K562 (cell line): ENCODE measurements at regions not wholly inside any gene's neighbourhood (a gene's known extent, or its start where the extent isn't known, plus 50 kb on each side); places are given as distances from the start of the nearest gene placed in this dataset.

ENCODE experiments used
- ATAC-seq: fragments of 200-7000 bp; cut with Tn5 transposase; 3 replicates; pipeline ENCODE4 v1.9.1; 2020; ENCODE audit warnings: moderate library complexity
- BruUV-seq: library from RNA; stranded (reverse); fragments of 400-500 nt; replicated peaks from 2 replicates; lab custom pipeline; 2021; lab: Mats Ljungman, UMichigan
- CTCF ChIA-PET: fragments of 300-600 bp; formaldehyde crosslinking; extraction: SDS; loops from one replicate; lab custom pipeline; 2021; ENCODE audit warnings: low intra/inter-chr PET ratio; lab: Yijun Ruan, JAX
- POLR2A ChIA-PET: fragments of 300-600, 350-650 bp; sonication (Branson Sonifier 250); formaldehyde crosslinking; extraction: SDS; loops from one replicate; lab custom pipeline; 2021; ENCODE audit warnings: antibody characterized with exemption, inconsistent platforms; lab: Yijun Ruan, JAX
- DNase-seq, 4 experiments: peaks; one replicate each; pipeline versions ENCODE4 v3.0.0 to v3.0.0-alpha.2; 2011 to 2018; ENCODE audit warnings: low spot score in 3 of 4, mixed read lengths in 3 of 4; ENCODE audit errors: extremely low read depth in 1 of 4
- FAIRE-seq: peaks from 2 replicates; lab custom pipeline; 2011; peaks lifted over from hg19 to GRCh38; lab: Jason Lieb, UNC
- H2AFZ ChIP-seq: 2 replicates; pipeline ENCODE4 v1.6.0; 2011; ENCODE audit warnings: low read depth, low read length, control low read depth, inconsistent platforms
- H3K27ac ChIP-seq: fragments of 200-600 bp; 3 replicates; pipeline ENCODE4 v1.8.0; 2011; ENCODE audit warnings: low read depth, mild to moderate bottlenecking, control low read depth, inconsistent platforms, low read length, moderate library complexity, mixed read lengths; ENCODE audit errors: extremely low read depth
- H3K27me3 ChIP-seq, 2 experiments: fragments of 300-600 bp in 1 of 2; 2 replicates in 1 of 2; 3 replicates in 1 of 2; pipeline versions ENCODE4 v1.6.0 to v1.8.0; 2011; ENCODE audit warnings: inconsistent platforms in 2 of 2, low read length in 2 of 2, mild to moderate bottlenecking in 1 of 2, mixed read lengths in 1 of 2, moderate library complexity in 1 of 2; ENCODE audit not compliant: control insufficient read depth in 2 of 2, insufficient read depth in 2 of 2
- H3K36me3 ChIP-seq: fragments of 300-600 bp; 3 replicates; pipeline ENCODE4 v1.8.0; 2011; ENCODE audit warnings: mild to moderate bottlenecking, low read length, inconsistent platforms; ENCODE audit not compliant: control insufficient read depth, insufficient read depth
- H3K4me1 ChIP-seq, 2 experiments: fragments of 200-600 bp in 1 of 2; replicated peaks in 1 of 2; 2 replicates in 1 of 2; 3 replicates in 1 of 2; pipeline versions ENCODE4 v1.5.1 to v1.8.0; 2011; ENCODE audit warnings: inconsistent platforms in 2 of 2, low read length in 2 of 2, mild to moderate bottlenecking in 1 of 2, mixed read lengths in 1 of 2, moderate library complexity in 1 of 2; ENCODE audit not compliant: control insufficient read depth in 2 of 2, insufficient read depth in 2 of 2
- H3K4me2 ChIP-seq: 2 replicates; pipeline ENCODE4 v1.6.1; 2011; ENCODE audit warnings: low read length, control low read depth, inconsistent platforms, mixed read lengths; ENCODE audit not compliant: insufficient read depth
- H3K4me3 ChIP-seq: fragments of 200-600 bp; sonication (generic), shearing (Covaris generic); 2 replicates; pipeline ENCODE4 v1.5.1; 2016; ENCODE audit warnings: control low read depth, inconsistent platforms
- H3K79me2 ChIP-seq: fragments of 200-600 bp; 3 replicates; pipeline ENCODE4 v1.8.0; 2011; ENCODE audit warnings: low read length, inconsistent platforms; ENCODE audit not compliant: control insufficient read depth, insufficient read depth
- H3K9ac ChIP-seq, 2 experiments: 2 replicates each; pipeline versions ENCODE4 v1.6.0 to v1.6.1; 2011; ENCODE audit warnings: low read depth in 2 of 2, low read length in 2 of 2, control low read depth in 1 of 2, inconsistent platforms in 1 of 2, mild to moderate bottlenecking in 1 of 2, mixed read lengths in 1 of 2; ENCODE audit not compliant: insufficient read depth in 1 of 2
- H3K9me1 ChIP-seq: one replicate; pipeline ENCODE4 v1.6.0; 2011; ENCODE audit warnings: inconsistent platforms, mild to moderate bottlenecking, low read length, moderate library complexity; ENCODE audit not compliant: control insufficient read depth, insufficient read depth
- H3K9me3 ChIP-seq: replicated peaks from 2 replicates; pipeline ENCODE4 v1.5.1; 2011; ENCODE audit warnings: low read depth, low read length, inconsistent platforms; ENCODE audit not compliant: control insufficient read depth, insufficient read depth
- H4K20me1 ChIP-seq: replicated peaks from 2 replicates; pipeline ENCODE4 v1.6.1; 2011; ENCODE audit warnings: low read length, inconsistent platforms, mixed read lengths; ENCODE audit not compliant: control insufficient read depth, insufficient read depth
- BHLHE40 ChIP-seq: IDR thresholded peaks from 2 replicates; pipeline ENCODE4 v1.6.1; 2011; ENCODE audit warnings: low read length, improper control_type of control experiment
- CHD2 ChIP-seq: IDR thresholded peaks from 2 replicates; pipeline ENCODE4 v1.6.1; 2011; ENCODE audit warnings: low read depth, low read length
- DACH1 ChIP-seq: fragments of 450-650 bp; IDR thresholded peaks from 2 replicates; pipeline ENCODE4 v1.6.1; 2018; ENCODE audit not compliant: partially characterized antibody
- E2F6 ChIP-seq, 2 experiments: IDR thresholded peaks; 2 replicates each; pipeline ENCODE4 v1.6.1; 2011; ENCODE audit warnings: borderline replicate concordance in 1 of 2, control low read depth in 1 of 2, low read depth in 1 of 2, low read length in 1 of 2, mild to moderate bottlenecking in 1 of 2, mixed read lengths in 1 of 2, moderate library complexity in 1 of 2; ENCODE audit not compliant: insufficient read depth in 1 of 2, insufficient read length in 1 of 2, poor library complexity in 1 of 2, severe bottlenecking in 1 of 2; ENCODE audit errors: extremely low read depth in 1 of 2
- EGR1 ChIP-seq: fragments of 450-650 bp; conservative IDR thresholded peaks from 2 replicates; pipeline ENCODE4 v1.6.1; 2017; ENCODE audit warnings: mild to moderate bottlenecking
- ELF1 ChIP-seq: fragments of 200-800 bp; sonication (Bioruptor generic); IDR thresholded peaks from 2 replicates; pipeline ENCODE4 v1.6.1; 2016; ENCODE audit warnings: missing genetic modification characterization, missing compliant biosample characterization
- FOXK1 ChIP-seq: sonication (generic); formaldehyde crosslinking; IDR thresholded peaks from 2 replicates; pipeline ENCODE4 v1.8.0; 2022; ENCODE audit warnings: missing genetic modification reagents, mild to moderate bottlenecking, borderline replicate concordance
- GABPA ChIP-seq: fragments of 200-800 bp; sonication (Bioruptor generic); conservative IDR thresholded peaks from 2 replicates; pipeline ENCODE4 v1.6.1; 2016; ENCODE audit warnings: low read depth, missing genetic modification characterization, missing compliant biosample characterization
- MECOM ChIP-seq: fragments of 250-450 bp; sonication (Bioruptor Pico); IDR thresholded peaks from 2 replicates; pipeline ENCODE4 v1.8.0; 2022; ENCODE audit warnings: inconsistent platforms
- NR2C2 ChIP-seq, 2 experiments: fragments of 200-800 bp in 1 of 2; sonication (Bioruptor generic) in 1 of 2; sonication (generic) in 1 of 2; formaldehyde crosslinking in 1 of 2; IDR thresholded peaks; 2 replicates each; pipeline versions ENCODE4 v1.6.1 to v1.8.0; 2016 to 2022; ENCODE audit warnings: mild to moderate bottlenecking in 1 of 2, missing compliant biosample characterization in 1 of 2, missing genetic modification characterization in 1 of 2, missing genetic modification reagents in 1 of 2
- PHB ChIP-seq: fragments of 250-450 bp; sonication (Bioruptor Pico); IDR thresholded peaks from 2 replicates; pipeline ENCODE4 v1.5.0; 2021
- POLR2G ChIP-seq: fragments of 200-400 bp; formaldehyde crosslinking; IDR thresholded peaks from 2 replicates; pipeline ENCODE4 v1.6.1; 2017; ENCODE audit warnings: low read depth, mild to moderate bottlenecking, antibody characterized with exemption, low read length, moderate library complexity
- POLR3G ChIP-seq: IDR thresholded peaks from 2 replicates; pipeline ENCODE4 v1.6.1; 2011; ENCODE audit not compliant: insufficient read length, insufficient replicate concordance; ENCODE audit errors: extremely low read depth
- XRCC3 ChIP-seq: fragments of 450-650 bp; IDR thresholded peaks from 2 replicates; pipeline ENCODE4 v1.6.1; 2017; ENCODE audit warnings: mild to moderate bottlenecking, moderate library complexity
- ZBTB5 ChIP-seq: fragments of 450-650 bp; IDR thresholded peaks from 2 replicates; pipeline ENCODE4 v1.6.1; 2017; ENCODE audit warnings: antibody characterized with exemption
- ZNF121 ChIP-seq: sonication (generic); formaldehyde crosslinking; conservative IDR thresholded peaks from 2 replicates; pipeline ENCODE4 v1.8.0; 2022; ENCODE audit warnings: missing genetic modification reagents
- ZNF175 ChIP-seq: fragments of 200-800 bp; sonication (Bioruptor generic); IDR thresholded peaks from 2 replicates; pipeline ENCODE4 v1.6.1; 2016; ENCODE audit warnings: low read depth, mild to moderate bottlenecking, missing genetic modification characterization, missing compliant biosample characterization
- WGBS: fragments of 100-300 bp; shearing (Covaris generic); methylation state at CpG from one replicate; pipeline ENCODE4 v1.1.6; 2016; ENCODE audit warnings: low coverage, mixed read lengths; ENCODE audit not compliant: insufficient coverage; ENCODE audit errors: missing lambda C conversion rate; 5-methylcytosine and 5-hydroxymethylcytosine counted together
- in situ Hi-C: fragments of 300-500 bp; cut with MboI; formaldehyde crosslinking; loops from 4 replicates; pipeline ENCODE4 v1.15.0; 2018; ENCODE audit warnings: inconsistent platforms, mixed read lengths
- intact Hi-C: fragments of 100-400 bp; cut with micrococcal nuclease; formaldehyde crosslinking; loops from 2 replicates; pipeline ENCODE4 v1.14.2; 2022

DNA sequence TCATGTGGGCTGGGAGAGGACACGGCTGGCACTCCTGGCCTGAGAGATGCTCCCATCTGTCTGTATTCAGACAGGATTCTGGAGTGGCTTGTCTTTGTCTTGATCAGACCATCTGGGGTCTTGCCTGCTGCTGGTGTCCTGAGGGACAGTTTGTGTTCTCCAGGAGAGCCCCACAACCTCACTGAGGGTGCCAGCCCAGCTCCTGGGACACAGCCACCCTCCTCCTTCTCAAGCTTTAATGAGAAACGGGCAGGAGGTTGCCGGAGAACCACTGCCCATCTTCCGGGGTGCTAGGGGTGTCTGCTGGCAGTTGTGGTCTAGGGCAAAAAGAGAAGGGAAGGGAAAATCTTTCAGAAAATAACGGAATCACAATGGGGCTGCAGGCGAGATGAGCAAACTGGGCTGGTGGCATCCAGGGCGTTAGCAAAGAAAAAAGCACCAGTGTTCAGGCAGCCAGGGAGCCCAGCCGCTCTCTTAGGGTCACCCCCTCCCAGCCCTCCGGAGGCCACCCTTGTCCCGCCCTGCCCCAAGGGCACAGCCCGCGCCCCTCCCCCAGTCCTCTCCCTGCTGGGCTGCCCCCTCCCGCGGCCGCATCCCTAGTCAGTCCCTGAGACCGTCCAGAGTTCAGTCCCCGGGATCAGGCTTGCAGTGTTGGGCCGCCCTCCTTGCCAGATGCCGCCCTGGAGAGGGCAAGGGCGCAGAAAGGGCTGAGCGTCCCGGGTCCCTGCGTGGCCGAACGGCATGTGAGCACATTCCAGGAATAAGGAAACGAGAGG, 824.7 kb downstream of the KCNJ18 start (continued):
- TF ChIP-seq ZNF121 (CRISPR knock-in tag) (no peak), CHD2 (no peak), POLR3G (no peak), DACH1 (no peak), FOXK1 (no peak), ZBTB5 (no peak), PHB (CRISPR knock-in tag) (no peak)

- ChIA-PET POLR2A (no interaction called here), CTCF (no interaction called here)
- in situ Hi-C loops: no loop called here
- H3K4me1 ChIP-seq: peaks cover 0 to 7% of the 10 kb centered on the region in 2 experiments; a peak in 3 of 5 replicates
- peak overlapping the region; percentile 74 for H2AFZ ChIP-seq
- no peaks in the 10 kb centered on the region for H3K9me3 ChIP-seq
- H3K27ac ChIP-seq: no peak overlapping the region
- no peak overlapping the region for H3K4me3 ChIP-seq
- H3K4me2 ChIP-seq: peak overlapping the region; percentile 58
- no peaks in the 10 kb centered on the region for H3K9me1 ChIP-seq
- no peak overlapping the region for H3K9ac ChIP-seq
- ATAC-seq (no peak), DNase-seq (peak; percentile 11 to 43 (median 14)), FAIRE-seq (peak; percentile 6)
- no peaks in the 10 kb centered on the region for H3K27me3 ChIP-seq
- H4K20me1 ChIP-seq: no peaks in the 10 kb centered on the region
- intact Hi-C loops: loop anchor here (5.0 kb wide), 1 partner anchor 65 kb away; no protein-coding TSS in a partner anchor
- 0% methylated on average over 12 of the region's 20 CpGs for WGBS
- H3K36me3 ChIP-seq: no peaks in the 10 kb centered on the region
- no peaks in the 10 kb centered on the region for H3K79me2 ChIP-seq
- BruUV-seq: no TSS peak
- TF ChIP-seq MECOM (CRISPR knock-in tag): no peak
- peak; percentile 63; the same call in 1 of the 2 replicates for TF ChIP-seq GABPA (tag)
- no peak for TF ChIP-seq NR2C2 (CRISPR knock-in tag; IDR thresholded peaks at IDR 0.05)
- TF ChIP-seq NR2C2 (tag; IDR thresholded peaks at IDR 0.05): no peak
- no peak for TF ChIP-seq ZNF175
- TF ChIP-seq E2F6 (IDR thresholded peaks at IDR 0.05; ENCODE audit: borderline replicate concordance in 1 of 2, extremely low read depth in 1 of 2, insufficient read depth in 1 of 2, insufficient read length in 1 of 2, low read depth in 1 of 2, low read length in 1 of 2, poor library complexity in 1 of 2, severe bottlenecking in 1 of 2): peak; percentile 62 to 76
- TF ChIP-seq ELF1: peak; percentile 67; the same call in 1 of the 2 replicates
- 0 out of 2 replicates have a peak, but pooled peaks have one; percentile 21 for TF ChIP-seq POLR2G
- no peak for TF ChIP-seq XRCC3
- no peak for TF ChIP-seq EGR1
- peak; percentile 73 for TF ChIP-seq BHLHE40
Observed at GRCh38 chr17:22517716-22518115, 825.4 kb downstream of the KCNJ18 start.
